Skeletal muscle cell (primary cell): ENCODE measurements at regions not wholly inside any gene's neighbourhood (a gene's known extent, or its start where the extent isn't known, plus 50 kb on each side); places are given as distances from the start of the nearest gene placed in this dataset.
"Not testable (repeated sequence)": the region's sequence is repeated elsewhere in the genome, so short reads cannot be mapped to it uniquely, and the experiment has no call there.

Experiments used
- DNase-seq: peaks from one replicate; pipeline ENCODE4 v3.0.0-alpha.2; 2010; ENCODE audit warnings: low read depth
- H3K4me3 ChIP-seq: 2 replicates; pipeline ENCODE4 v1.5.1; 2011; ENCODE audit warnings: low read depth, mild to moderate bottlenecking, control low read depth, low read length, moderate library complexity

DNA sequence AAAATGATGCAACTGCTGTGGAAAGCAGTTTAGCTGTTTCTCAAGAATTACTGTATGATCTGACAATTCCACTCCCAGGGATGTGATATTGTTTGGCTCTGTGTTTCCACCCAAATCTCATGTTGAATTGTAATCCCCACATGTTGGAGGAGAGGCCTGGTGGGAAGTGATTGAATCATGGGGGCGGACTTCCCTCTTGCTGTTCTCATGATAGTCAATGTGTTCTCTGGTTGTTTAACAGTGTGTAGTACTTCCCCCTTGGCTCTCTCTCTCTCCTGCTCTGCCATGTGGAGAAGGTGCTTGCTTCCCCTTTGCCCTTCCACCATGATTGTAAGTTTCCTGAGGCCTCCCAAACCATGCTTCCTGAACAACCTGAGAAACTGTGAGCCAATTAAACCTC, 93.4 kb upstream of the CPM start:
- no peak overlapping the region for H3K4me3 ChIP-seq
- DNase-seq: no peak

DNA sequence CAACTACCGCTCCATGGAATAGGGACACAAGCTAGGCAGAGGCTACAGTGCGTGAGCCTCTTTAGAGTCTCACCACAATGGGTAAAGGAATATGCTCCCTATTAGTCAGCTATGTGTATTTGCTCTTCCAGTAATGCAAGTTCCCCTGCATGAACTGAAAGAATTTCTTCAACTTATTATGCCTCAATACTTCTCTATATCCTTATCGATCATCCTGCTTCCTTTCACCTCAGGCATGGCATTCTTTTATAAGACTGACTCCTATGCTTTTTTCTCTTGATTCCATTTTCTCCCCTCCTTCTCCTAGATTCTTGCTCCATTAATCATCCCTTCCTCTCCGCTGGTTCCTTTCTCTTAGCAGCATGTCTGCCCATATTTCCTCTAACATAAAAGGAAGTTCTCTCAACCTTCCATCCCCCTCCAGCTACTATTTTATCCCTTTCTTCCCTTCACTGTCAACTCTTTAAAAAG, 94.5 kb upstream of the CPM start:
- H3K4me3 ChIP-seq: no peak overlapping the region
- no peak for DNase-seq

DNA sequence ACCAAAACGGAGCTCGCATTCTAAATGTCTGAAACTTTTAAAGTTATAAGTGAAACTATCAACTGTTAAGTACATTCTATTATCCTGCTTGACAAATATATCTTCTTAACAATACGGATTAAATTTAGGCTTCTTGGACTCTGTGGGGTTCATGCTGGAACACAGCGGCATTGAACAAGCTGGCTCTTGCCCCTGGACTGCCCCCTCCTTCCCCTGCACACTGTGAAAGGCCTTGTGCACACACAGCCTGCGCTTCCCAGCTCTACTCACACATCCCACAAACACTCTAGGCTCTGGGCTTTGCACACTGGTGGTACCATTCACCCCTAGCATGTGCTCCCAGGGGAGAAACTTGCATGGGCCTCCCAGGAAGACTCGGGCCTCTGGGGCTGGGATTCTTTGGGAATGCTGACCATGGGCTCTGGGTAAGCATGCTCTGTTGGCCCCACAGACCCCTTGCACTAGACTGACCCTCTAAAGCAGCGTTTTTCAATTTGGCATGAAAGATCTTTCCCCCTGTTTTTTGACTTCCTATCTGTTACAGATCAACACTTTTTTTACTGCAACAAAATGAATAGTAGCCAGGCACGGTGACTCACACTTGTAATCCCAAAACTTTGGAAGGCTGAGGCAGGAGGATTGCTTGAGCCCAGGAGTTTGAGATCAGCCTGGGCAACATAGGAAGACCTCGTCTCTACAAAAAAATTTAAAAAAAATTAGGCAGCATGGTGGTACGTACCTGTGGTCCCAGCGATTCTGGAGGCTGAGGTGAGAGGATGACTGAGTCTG, 96.2 kb upstream of the CPM start:
- no peak for DNase-seq
- no peak overlapping the region for H3K4me3 ChIP-seq

- no peak overlapping the region for H3K4me3 ChIP-seq
- no peak for DNase-seq
Observed at GRCh38 chr12:69030321-69030720, 97.3 kb upstream of the CPM start.

- DNase-seq: no peak
- H3K4me3 ChIP-seq: no peak overlapping the region
Observed at GRCh38 chr12:69036533-69036932, 103.6 kb upstream of the CPM start.

- H3K4me3 ChIP-seq: no peak overlapping the region
- no peak for DNase-seq
Observed at GRCh38 chr12:69036999-69037398, 104.0 kb upstream of the CPM start.

- DNase-seq: no peak
- no peak overlapping the region for H3K4me3 ChIP-seq
Observed at GRCh38 chr12:69039911-69040310, 106.9 kb upstream of the CPM start.

DNA sequence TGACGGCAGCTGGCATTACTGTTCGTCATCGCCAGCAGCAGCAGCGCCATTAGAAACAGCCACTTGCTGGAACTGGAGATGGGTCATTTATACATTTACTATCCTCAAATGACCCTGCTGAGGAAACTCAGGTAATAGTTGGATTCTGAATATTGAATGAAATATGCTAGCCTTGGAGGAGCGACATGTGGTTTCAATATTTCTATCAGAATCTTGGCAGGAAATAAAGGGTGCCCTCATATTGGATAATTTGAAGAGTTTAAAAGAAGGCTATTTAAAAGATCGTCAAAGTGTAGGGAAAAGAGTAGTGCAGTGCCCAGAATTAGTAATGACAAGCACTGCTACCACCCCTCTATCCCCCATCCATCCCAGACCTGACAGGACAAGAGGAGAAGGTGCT, 109.6 kb upstream of the CPM start:
- H3K4me3 ChIP-seq: no peak overlapping the region
- no peak for DNase-seq

- no peak overlapping the region for H3K4me3 ChIP-seq
- DNase-seq: no peak
Observed at GRCh38 chr12:69042970-69043369, 110.0 kb upstream of the CPM start.

GRCh38 chr12:69044887-69045286, 111.9 kb upstream of the CPM start:
- DNase-seq: no peak
- no peak overlapping the region for H3K4me3 ChIP-seq

GRCh38 chr12:69045430-69045829, 112.5 kb upstream of the CPM start:
- DNase-seq: no peak
- H3K4me3 ChIP-seq: no peak overlapping the region

DNA sequence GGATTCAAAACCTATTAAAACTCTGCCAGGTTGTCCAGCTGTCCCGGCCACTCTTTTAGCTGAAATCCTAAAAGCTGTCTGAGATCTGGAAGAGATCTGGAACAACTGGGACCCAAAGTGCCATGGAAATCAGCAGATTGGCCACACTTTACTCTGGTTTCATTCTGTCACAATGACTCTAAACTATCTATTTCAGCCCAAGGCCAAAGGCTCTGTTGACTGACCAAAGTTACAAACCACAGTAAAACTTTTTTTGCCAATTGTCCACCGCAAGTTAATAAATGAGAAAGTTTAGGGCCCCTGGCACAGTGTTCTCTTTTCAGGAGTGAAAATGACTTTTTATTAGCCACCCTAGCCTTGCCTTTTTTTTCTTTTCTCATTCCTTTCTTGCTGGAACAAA, 113.4 kb upstream of the CPM start:
- H3K4me3 ChIP-seq: no peak overlapping the region
- DNase-seq: no peak

GRCh38 chr12:69046920-69047319, 113.9 kb upstream of the CPM start:
- no peak for DNase-seq
- H3K4me3 ChIP-seq: no peak overlapping the region

GRCh38 chr12:69047990-69048389, 115.0 kb upstream of the CPM start:
- H3K4me3 ChIP-seq: no peak overlapping the region
- DNase-seq: no peak

DNA sequence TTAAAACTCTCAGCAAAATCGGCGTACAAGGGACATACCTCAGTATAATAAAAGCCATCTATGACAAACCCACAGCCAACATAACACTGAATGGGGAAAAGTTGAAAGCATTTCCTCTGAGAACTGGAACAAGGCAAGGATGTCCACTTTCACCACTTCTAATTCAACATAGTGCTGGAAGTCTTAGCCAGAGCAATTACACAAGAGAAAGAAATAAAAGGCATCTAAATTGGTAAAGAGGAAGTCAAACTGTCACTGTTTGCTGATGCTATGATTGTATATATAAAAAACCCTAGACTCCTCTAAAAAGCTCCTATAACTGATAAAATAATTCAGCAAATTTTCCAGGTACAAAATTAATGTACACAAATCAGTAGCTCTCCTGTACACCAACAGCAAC, 116.9 kb upstream of the CPM start:
- not testable (repeated sequence) for H3K4me3 ChIP-seq, DNase-seq

GRCh38 chr12:69052613-69053408, 119.8 kb upstream of the CPM start:
- no peak overlapping the region for H3K4me3 ChIP-seq
- DNase-seq: peak; percentile 73

GRCh38 chr12:69054343-69055056, 121.5 kb upstream of the CPM start:
- DNase-seq: no peak
- no peak overlapping the region for H3K4me3 ChIP-seq

- DNase-seq: no peak
- no peak overlapping the region for H3K4me3 ChIP-seq
Observed at GRCh38 chr12:69055280-69055679, 122.3 kb upstream of the CPM start.

- no peak overlapping the region for H3K4me3 ChIP-seq
- no peak for DNase-seq
Observed at GRCh38 chr12:69055706-69056105, 122.7 kb upstream of the CPM start.
